Caco-2 (cell line): ENCODE measurements at regions not wholly inside any gene's neighbourhood (a gene's known extent, or its start where the extent isn't known, plus 50 kb on each side); places are given as distances from the start of the nearest gene placed in this dataset.

ENCODE experiments used
- BruUV-seq: library from RNA; stranded (reverse); fragments of 400-500 nt; replicated peaks from 2 replicates; lab custom pipeline; 2021; lab: Mats Ljungman, UMichigan
- CTCF ChIA-PET: fragments of 300-600 bp; sonication (Branson Sonifier 250); formaldehyde crosslinking; loops from one replicate; lab custom pipeline; 2022; ENCODE audit warnings: antibody characterized with exemption; lab: Charles Lee
- POLR2A ChIA-PET: fragments of 300-600 bp; sonication (Branson Sonifier 250); formaldehyde crosslinking; loops from one replicate; lab custom pipeline; 2022; ENCODE audit warnings: antibody characterized with exemption; lab: Charles Lee
- DNase-seq, 2 experiments: peaks; one replicate each; pipeline versions ENCODE4 v3.0.0 to v3.0.0-alpha.2; 2020 to 2022
- H3K27me3 ChIP-seq: replicated peaks from 2 replicates; pipeline ENCODE4 v1.6.0; 2011; ENCODE audit warnings: low read length; ENCODE audit not compliant: control insufficient read depth, insufficient read depth
- H3K36me3 ChIP-seq: 2 replicates; pipeline ENCODE4 v1.5.1; 2011; ENCODE audit warnings: low read length; ENCODE audit not compliant: control insufficient read depth, insufficient read depth
- H3K4me1 ChIP-seq: fragments of 250-450 bp; sonication (Bioruptor Pico); 2 replicates; pipeline ENCODE4 v1.5.1; 2020; ENCODE audit warnings: mild to moderate bottlenecking
- H3K4me3 ChIP-seq: 2 replicates; pipeline ENCODE4 v1.5.1; 2011; ENCODE audit warnings: low read depth, mild to moderate bottlenecking, control low read depth, low read length
- H3K9me3 ChIP-seq: fragments of 250-450 bp; sonication (Bioruptor Pico); 2 replicates; pipeline ENCODE4 v1.5.1; 2020; ENCODE audit warnings: mild to moderate bottlenecking, moderate library complexity
- H3K27ac Mint-ChIP-seq: one replicate; pipeline ENCODE4 v1.8.0; 2022; ENCODE audit warnings: mixed read lengths; ENCODE audit not compliant: unreplicated experiment
- H3K27me3 Mint-ChIP-seq: one replicate; pipeline ENCODE4 v1.8.0; 2022; ENCODE audit warnings: mixed read lengths; ENCODE audit not compliant: insufficient read depth, unreplicated experiment
- H3K36me3 Mint-ChIP-seq: one replicate; pipeline ENCODE4 v1.8.0; 2022; ENCODE audit warnings: mild to moderate bottlenecking, mixed read lengths; ENCODE audit not compliant: insufficient read depth, unreplicated experiment
- H3K4me1 Mint-ChIP-seq: one replicate; pipeline ENCODE4 v1.8.0; 2022; ENCODE audit warnings: low read depth, mixed read lengths; ENCODE audit not compliant: unreplicated experiment
- H3K4me3 Mint-ChIP-seq: one replicate; pipeline ENCODE4 v1.8.0; 2022; ENCODE audit warnings: mild to moderate bottlenecking, moderate library complexity, mixed read lengths; ENCODE audit not compliant: unreplicated experiment
- H3K9me3 Mint-ChIP-seq: one replicate; pipeline ENCODE4 v1.8.0; 2022; ENCODE audit warnings: mixed read lengths; ENCODE audit not compliant: unreplicated experiment
- CTCF ChIP-seq, 2 experiments: fragments of 200-600 bp in 1 of 2; IDR thresholded peaks; 1 replicate in 1 of 2; 2 replicates in 1 of 2; pipeline versions ENCODE4 v1.5.1 to v1.8.0; 2011 to 2022; ENCODE audit warnings: antibody characterized with exemption in 1 of 2, control low read depth in 1 of 2, inconsistent platforms in 1 of 2, low read depth in 1 of 2, low read length in 1 of 2, mild to moderate bottlenecking in 1 of 2, moderate library complexity in 1 of 2; ENCODE audit not compliant: insufficient read depth in 1 of 2, severe bottlenecking in 1 of 2, unreplicated experiment in 1 of 2
- intact Hi-C: fragments of 100-400 bp; cut with micrococcal nuclease; formaldehyde crosslinking; loops from one replicate; pipeline ENCODE4 v1.10.0; 2022; ENCODE audit not compliant: unreplicated experiment

- BruUV-seq = no TSS peak
- TF ChIP-seq CTCF (IDR thresholded peaks at IDR 0.05; ENCODE audit: insufficient read depth in 1 of 2, low read depth in 1 of 2, low read length in 1 of 2, severe bottlenecking in 1 of 2, unreplicated experiment in 1 of 2) = no peak
- no peak overlapping the region for H3K27ac Mint-ChIP-seq
- H3K9me3 ChIP-seq = no peaks in the 10 kb centered on the region
- no peaks in the 10 kb centered on the region for H3K4me1 ChIP-seq
- no peaks in the 10 kb centered on the region for H3K36me3 ChIP-seq
- H3K9me3 Mint-ChIP-seq = no peaks in the 10 kb centered on the region
- H3K4me1 Mint-ChIP-seq = no peaks in the 10 kb centered on the region
- no peak overlapping the region for H3K4me3 Mint-ChIP-seq
- no peaks in the 10 kb centered on the region for H3K27me3 Mint-ChIP-seq
- intact Hi-C loops = no loop called here
- H3K4me3 ChIP-seq = no peak overlapping the region
- no peaks in the 10 kb centered on the region for H3K36me3 Mint-ChIP-seq
- H3K27me3 ChIP-seq = no peaks in the 10 kb centered on the region
- DNase-seq = no peak
- CTCF ChIA-PET = no interaction called here
- POLR2A ChIA-PET = no interaction called here
These were observed 55.6 kb upstream of the CCSER1 start for GRCh38 chr4:90071289-90072235.

DNA sequence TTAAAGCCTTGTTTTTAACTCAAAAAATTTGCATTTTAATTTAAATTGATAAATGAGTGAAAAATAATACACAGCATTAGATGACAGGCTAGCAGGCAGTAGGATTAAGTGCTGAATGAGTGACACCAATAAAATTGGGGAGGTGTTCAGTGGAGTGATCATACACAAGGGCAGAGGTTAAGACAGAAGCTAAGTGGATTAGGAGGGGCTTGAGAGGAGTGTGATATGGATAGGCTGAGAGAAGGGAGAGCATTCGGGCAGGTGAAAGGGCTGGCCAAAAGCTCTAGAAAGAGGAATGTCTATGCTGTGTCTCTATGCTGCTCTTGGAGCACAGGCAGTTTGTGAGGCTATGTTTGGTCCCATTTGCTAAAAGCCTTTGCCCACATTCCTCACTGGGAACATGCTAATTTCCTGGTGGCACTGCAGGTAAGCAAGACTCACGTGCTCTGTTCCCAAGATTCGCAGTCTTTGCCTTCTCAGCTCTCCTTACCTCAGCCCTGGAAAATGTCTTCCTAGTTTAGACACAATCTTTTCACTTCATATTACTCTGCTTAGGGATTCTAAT lies 52.8 kb upstream of the CCSER1 start:
- BruUV-seq = no TSS peak
- no peak for DNase-seq
- intact Hi-C loops = no loop called here
- Mint-ChIP-seq H3K36me3 (no peaks in the 10 kb centered on the region), H3K4me3 (no peak overlapping the region), H3K4me1 (no peaks in the 10 kb centered on the region), H3K27ac (no peak overlapping the region), H3K27me3 (no peaks in the 10 kb centered on the region), H3K9me3 (no peaks in the 10 kb centered on the region)
- Histone ChIP-seq H3K4me3 (no peak overlapping the region), H3K9me3 (no peaks in the 10 kb centered on the region), H3K4me1 (no peaks in the 10 kb centered on the region), H3K36me3 (no peaks in the 10 kb centered on the region), H3K27me3 (no peaks in the 10 kb centered on the region)
- ChIA-PET POLR2A (no interaction called here), CTCF (no interaction called here)
- TF ChIP-seq CTCF (IDR thresholded peaks at IDR 0.05; ENCODE audit: insufficient read depth in 1 of 2, low read depth in 1 of 2, low read length in 1 of 2, severe bottlenecking in 1 of 2, unreplicated experiment in 1 of 2) = no peak
